Skeletal muscle tissue (tissue), 3 donors: ENCODE measurements at regions not wholly inside any gene's neighbourhood (a gene's known extent, or its start where the extent isn't known, plus 50 kb on each side); places are given as distances from the start of the nearest gene placed in this dataset.

Experiments used
- H3K27ac ChIP-seq: one replicate; pipeline ENCODE4 v1.7.0; 2013; ENCODE audit warnings: mild to moderate bottlenecking, low read depth, low read length, inconsistent platforms
- H3K27me3 ChIP-seq, 3 donors: one replicate each; pipeline ENCODE4 v1.7.0; 2013; ENCODE audit warnings: low read length in 3 of 3; ENCODE audit not compliant: control insufficient read depth in 3 of 3, insufficient read depth in 3 of 3
- H3K36me3 ChIP-seq, 3 donors: one replicate each; pipeline ENCODE4 v1.7.0; 2013; ENCODE audit warnings: low read length in 3 of 3; ENCODE audit not compliant: control insufficient read depth in 3 of 3, insufficient read depth in 3 of 3
- H3K4me1 ChIP-seq, 3 donors: one replicate each; pipeline ENCODE4 v1.7.0; 2013; ENCODE audit warnings: low read length in 3 of 3, mild to moderate bottlenecking in 3 of 3; ENCODE audit not compliant: control insufficient read depth in 3 of 3, insufficient read depth in 3 of 3
- H3K4me3 ChIP-seq, 3 donors: one replicate each; pipeline ENCODE4 v1.7.0; 2013; ENCODE audit warnings: low read length in 3 of 3
- H3K9ac ChIP-seq, 3 donors: one replicate each; pipeline ENCODE4 v1.7.0; 2013; ENCODE audit warnings: low read length in 3 of 3, mild to moderate bottlenecking in 3 of 3, moderate library complexity in 2 of 3, low read depth in 1 of 3
- H3K9me3 ChIP-seq, 3 donors: one replicate each; pipeline ENCODE4 v1.7.0; 2013; ENCODE audit warnings: low read length in 3 of 3; ENCODE audit not compliant: control insufficient read depth in 3 of 3
- donor health status: Osteomylitis.

DNA sequence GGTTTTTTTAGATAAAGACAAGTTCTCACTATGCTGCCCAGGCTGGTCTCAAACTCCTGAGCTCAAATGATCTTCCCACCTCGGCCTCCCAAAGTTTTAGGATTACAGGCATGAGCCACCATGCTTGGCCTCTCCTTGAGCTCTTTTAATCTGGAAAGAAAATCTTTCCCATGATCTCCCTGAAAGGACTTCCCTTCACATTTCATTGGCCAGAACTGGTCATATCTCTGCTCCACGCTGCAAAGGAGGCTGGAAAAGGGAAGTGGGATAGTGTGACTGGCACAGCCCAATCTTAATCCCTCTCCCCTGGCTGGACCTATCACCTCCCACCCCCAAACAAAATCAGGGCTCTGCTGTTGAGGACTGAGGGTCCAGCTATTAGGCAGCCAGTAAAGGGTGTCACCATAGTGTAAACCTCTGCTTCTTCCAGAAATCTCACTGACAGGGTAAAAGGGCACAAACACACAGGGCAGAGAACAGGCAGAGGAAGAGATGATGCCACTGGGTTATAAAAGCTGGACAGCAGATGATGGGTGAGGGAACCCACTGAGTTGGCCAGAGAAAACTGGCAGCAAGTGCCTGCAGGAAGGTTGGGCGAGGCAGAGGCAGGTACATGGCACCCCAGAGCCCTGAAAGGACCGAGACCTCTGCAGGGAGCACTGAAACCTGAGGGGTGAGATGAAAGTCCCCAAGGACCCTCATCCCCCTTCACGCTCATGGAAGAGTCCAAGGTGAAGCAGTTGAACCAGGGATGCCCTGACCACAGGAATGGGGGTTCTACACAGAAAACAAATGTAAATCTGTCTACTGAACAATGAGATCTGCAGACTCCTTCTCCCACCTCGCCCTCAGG, 83.1 kb upstream of the PTPN1 start:
- Histone ChIP-seq H3K9ac (peak overlapping the region in 2 of 3 donors; percentile 27 to 60), H3K36me3 (no peaks in the 10 kb centered on the region), H3K4me1 (peaks cover 20 to 37% (median 23%) of the 10 kb centered on the region in 3 donors), H3K4me3 (no peak overlapping the region), H3K27ac (peak overlapping the region; percentile 49), H3K27me3 (no peaks in the 10 kb centered on the region), H3K9me3 (no peaks in the 10 kb centered on the region)

DNA sequence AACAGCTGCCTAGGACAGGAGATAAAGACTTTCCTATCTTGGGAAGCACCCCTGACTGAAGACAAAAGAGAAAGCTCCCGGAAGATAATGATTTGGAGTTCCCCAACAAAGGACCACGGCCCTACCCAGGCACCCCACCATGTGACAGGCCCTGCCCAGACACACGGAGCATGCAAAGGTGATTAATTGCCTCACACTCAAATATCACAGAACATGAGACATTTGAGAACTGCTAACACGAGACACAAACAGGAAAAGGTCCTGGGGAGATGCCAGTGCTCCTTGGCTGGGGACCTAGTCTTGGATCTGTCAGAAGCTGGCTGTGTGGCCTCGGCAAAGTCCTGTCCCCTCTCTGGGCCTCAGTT, 82.5 kb upstream of the PTPN1 start:
- H3K27ac ChIP-seq: peak overlapping the region; percentile 49
- peaks cover 20 to 32% (median 23%) of the 10 kb centered on the region in 3 donors for H3K4me1 ChIP-seq
- H3K4me3 ChIP-seq: peak overlapping the region in 1 of 3 donors; percentile 17
- H3K9ac ChIP-seq: peak overlapping the region in 2 of 3 donors; percentile 27 to 60
- no peaks in the 10 kb centered on the region for H3K9me3 ChIP-seq
- H3K36me3 ChIP-seq: no peaks in the 10 kb centered on the region
- no peaks in the 10 kb centered on the region for H3K27me3 ChIP-seq

DNA sequence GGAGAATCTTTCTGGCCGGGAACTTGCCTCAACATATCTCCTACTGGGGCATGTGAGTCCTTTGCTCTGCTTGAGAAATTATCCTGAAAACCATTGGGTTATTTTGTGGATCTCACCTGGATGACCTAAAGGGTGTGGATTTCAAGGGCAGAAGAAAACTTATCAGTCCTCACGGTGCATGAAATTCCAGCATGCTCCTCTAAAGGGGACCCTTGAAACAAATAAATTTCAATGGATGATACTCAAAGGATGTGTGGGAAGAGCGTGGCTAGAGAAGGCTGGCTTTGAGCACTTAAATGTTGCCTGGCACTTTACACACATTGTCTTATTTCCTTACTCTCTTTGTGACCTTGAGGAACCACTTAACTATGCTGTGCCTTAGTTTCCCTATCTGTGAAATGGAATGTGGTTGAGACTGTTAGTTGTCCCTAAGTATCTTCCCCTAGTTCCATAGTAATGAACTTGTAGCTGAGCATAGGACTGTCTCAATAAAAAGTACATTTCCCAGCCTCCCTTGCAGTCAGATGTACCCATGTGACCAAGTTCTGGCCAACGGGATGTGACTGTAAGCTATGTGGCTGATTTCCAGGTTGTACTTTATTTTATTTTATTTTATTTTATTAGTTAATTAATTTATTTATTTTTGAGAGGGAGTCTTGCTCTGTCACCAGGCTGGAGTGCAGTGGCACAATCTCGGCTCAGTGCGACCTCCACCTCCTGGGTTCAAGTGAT, 81.9 kb upstream of the PTPN1 start:
- H3K9ac ChIP-seq: no peak overlapping the region
- H3K36me3 ChIP-seq: no peaks in the 10 kb centered on the region
- no peaks in the 10 kb centered on the region for H3K9me3 ChIP-seq
- no peaks in the 10 kb centered on the region for H3K27me3 ChIP-seq
- peak overlapping the region in 1 of 3 donors; percentile 17 for H3K4me3 ChIP-seq
- peak overlapping the region; percentile 49 for H3K27ac ChIP-seq
- H3K4me1 ChIP-seq: peaks cover 20 to 31% (median 23%) of the 10 kb centered on the region in 3 donors

DNA sequence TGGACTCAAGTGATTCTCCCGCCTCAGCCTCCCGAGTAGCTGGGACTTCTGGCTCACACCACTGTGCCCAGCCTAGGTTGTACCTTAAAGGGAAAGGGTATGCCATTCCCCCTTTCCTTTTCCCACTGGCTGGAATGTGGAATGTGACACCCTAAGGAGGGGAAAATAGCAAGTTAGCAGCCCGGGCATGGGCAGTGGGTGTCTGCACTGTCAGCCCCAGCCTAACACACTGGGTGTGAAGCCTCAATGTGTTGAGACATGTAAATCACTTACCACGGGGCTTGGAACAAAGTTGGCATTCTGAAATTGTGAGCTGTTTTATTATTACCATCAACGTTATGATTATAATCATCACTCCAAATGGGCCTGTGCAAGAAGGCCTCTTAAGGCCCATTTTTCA, 80.8 kb upstream of the PTPN1 start:
- Histone ChIP-seq H3K27ac (no peak overlapping the region), H3K4me3 (no peak overlapping the region), H3K36me3 (no peaks in the 10 kb centered on the region), H3K4me1 (peaks cover 14 to 20% (median 17%) of the 10 kb centered on the region in 3 donors), H3K9me3 (no peaks in the 10 kb centered on the region), H3K9ac (no peak overlapping the region), H3K27me3 (no peaks in the 10 kb centered on the region)

DNA sequence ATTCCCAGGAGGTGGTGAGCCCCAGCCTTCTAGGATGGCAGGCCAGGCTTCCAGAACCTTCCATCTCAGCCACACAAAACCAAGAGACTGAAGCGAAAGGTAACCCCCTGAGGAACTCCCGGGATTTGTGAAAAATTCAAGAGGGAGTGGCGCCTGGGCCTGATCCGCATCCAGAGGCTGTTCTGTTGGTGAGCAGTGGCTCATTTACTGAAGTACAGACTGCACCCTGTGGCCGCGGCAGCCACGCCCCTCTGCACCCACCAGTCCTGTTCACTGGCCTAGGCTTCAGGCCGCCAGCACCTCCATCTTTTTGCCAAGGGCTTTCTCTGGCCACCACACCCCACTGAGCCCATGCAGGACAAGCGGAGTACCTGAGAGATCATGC, 79.1 kb upstream of the PTPN1 start:
- Histone ChIP-seq H3K27me3 (no peaks in the 10 kb centered on the region), H3K36me3 (no peaks in the 10 kb centered on the region), H3K9ac (no peak overlapping the region), H3K9me3 (no peaks in the 10 kb centered on the region), H3K27ac (no peak overlapping the region), H3K4me3 (no peak overlapping the region), H3K4me1 (peaks cover 14 to 28% (median 24%) of the 10 kb centered on the region in 3 donors)

DNA sequence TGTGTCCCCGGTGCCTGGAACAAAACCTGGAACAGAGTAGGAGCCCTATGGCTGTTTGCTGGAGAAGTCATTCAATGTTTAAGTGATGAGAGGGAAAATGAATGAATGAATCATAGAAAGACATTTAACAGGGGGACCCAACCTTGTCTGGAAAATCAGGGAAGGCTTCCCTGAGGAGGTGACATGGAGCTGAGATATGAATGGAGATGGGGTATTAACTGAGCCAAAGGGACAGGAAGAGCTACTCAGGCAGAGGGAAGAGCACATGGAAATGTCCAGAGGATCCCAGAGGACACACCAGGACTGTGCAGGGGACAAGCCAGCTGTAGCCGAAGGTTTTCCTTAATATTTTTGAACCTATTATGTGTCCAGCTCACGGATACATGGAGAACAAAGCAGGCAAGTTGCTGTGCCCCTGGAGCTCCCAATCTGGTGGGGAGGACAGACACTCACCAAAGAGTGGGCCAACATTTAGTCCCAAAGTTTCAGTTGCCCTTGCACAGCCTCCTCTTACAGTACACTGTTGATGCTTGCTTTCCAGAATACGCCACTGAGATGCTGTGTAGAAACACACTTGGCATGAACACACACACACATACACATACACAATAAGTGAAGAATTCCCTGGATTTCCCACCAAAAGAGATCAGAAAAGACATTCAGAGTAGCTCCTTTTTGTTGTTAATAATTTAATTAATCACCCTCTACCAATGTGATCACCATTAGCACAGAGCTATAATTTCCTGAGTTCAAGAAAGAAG, 77.0 kb upstream of the PTPN1 start:
- Histone ChIP-seq H3K9ac (no peak overlapping the region), H3K27me3 (no peaks in the 10 kb centered on the region), H3K9me3 (no peaks in the 10 kb centered on the region), H3K36me3 (no peaks in the 10 kb centered on the region), H3K4me1 (peaks cover under 1 to 16% (median 15%) of the 10 kb centered on the region in 3 donors), H3K4me3 (no peak overlapping the region), H3K27ac (no peak overlapping the region)

DNA sequence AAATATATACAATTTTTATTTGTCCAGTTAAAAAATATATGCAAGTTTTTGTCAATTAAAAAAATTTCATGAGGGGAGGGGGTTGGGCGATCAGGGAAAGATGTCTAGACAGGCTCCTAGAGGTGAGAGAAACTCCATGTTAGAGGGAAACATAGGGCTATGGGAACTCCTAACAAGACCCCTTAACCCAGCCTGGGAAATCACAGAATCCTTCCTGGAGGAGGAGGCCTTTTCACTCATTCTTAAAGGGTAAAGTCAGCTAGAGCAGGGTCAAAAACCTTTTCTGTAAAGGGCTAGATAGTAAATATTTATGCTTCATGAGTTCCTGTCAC, 75.9 kb upstream of the PTPN1 start:
- Histone ChIP-seq H3K36me3 (no peaks in the 10 kb centered on the region), H3K9ac (no peak overlapping the region), H3K27me3 (no peaks in the 10 kb centered on the region), H3K27ac (no peak overlapping the region), H3K4me3 (no peak overlapping the region), H3K9me3 (no peaks in the 10 kb centered on the region), H3K4me1 (peaks cover 0 to 12% (median 12%) of the 10 kb centered on the region in 3 donors)

DNA sequence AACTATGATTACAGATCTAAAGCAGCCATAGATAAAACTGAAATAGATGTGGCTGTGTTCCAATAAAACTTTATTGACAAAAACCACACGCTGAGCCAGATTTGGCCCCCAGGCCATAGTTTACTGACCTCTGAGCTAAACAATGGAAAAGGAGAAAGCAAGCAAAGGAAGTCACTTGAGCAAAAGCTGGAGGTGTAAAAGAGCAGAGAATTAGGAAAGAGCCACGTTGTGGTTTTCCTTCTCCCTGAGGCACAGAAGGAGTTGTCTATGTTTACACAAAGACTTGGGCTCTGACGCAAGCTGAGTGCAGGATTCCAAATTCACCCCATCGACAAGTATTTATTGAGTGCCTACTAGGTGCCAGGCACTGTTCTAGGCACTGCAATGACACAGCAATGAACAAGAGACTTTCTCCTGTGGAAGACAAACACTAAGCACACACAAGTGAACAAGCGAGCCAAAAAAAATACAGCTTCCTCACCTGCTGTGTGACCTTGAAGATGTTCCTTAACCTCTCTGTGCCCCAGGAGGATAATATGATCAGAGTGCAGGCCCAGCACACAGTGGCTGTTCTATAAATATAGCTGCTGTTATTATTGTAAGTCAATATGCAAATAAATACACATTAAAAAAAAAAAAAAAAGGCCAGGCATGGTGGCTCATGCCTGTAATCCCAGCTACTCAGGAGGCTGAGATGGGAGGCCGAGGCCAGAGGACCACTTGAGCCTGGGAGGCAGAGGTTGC, 75.4 kb upstream of the PTPN1 start:
- Histone ChIP-seq H3K4me1 (peaks cover 0 to 11% (median 10%) of the 10 kb centered on the region in 3 donors), H3K27ac (no peak overlapping the region), H3K4me3 (no peak overlapping the region), H3K9me3 (no peaks in the 10 kb centered on the region), H3K9ac (no peak overlapping the region), H3K36me3 (no peaks in the 10 kb centered on the region), H3K27me3 (no peaks in the 10 kb centered on the region)

DNA sequence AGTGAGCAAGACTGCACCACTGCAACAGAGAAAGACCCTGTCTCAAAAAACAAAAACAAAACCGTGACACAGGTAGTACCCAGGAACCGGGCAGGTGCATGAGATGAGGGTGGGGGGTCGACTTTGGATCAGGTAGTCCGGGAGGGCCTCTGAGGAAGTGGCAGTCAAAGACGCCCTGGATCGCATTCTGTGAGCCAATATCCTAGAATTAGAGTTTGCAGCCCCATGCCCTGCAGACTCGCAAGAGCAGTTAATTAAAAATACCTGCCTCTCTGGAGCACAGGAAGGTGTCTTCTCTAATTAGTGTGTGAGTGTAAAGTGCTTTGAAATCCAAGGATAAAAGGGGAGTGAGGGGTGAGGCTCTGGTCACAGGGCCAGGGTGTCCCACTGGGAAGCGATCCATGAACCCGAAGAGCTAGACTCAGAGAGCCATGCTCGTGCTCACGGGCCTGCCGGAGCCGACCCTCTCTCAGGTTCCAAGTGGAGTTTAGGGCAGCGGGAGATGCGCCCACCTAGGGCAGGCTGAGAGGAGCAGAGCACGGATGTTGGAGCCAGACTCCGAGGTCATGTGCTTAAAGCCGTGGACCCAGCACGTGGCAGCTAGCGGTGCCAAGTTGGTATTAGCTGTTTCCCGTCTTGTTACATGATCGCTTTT, 74.7 kb upstream of the PTPN1 start:
- no peaks in the 10 kb centered on the region for H3K36me3 ChIP-seq

More for the DNA sequence above, 74.7 kb upstream of the PTPN1 start:
- no peaks in the 10 kb centered on the region for H3K27me3 ChIP-seq
- peak overlapping the region in 1 of 3 donors; percentile 62 for H3K9ac ChIP-seq
- H3K4me1 ChIP-seq: peaks cover 0 to 13% (median 12%) of the 10 kb centered on the region in 3 donors
- no peak overlapping the region for H3K4me3 ChIP-seq
- no peaks in the 10 kb centered on the region for H3K9me3 ChIP-seq
- H3K27ac ChIP-seq: no peak overlapping the region
